Astrocyte (in vitro differentiated cells and primary cell): ENCODE measurements at regions not wholly inside any gene's neighbourhood (a gene's known extent, or its start where the extent isn't known, plus 50 kb on each side); places are given as distances from the start of the nearest gene placed in this dataset.
"Not testable (repeated sequence)": the region's sequence is repeated elsewhere in the genome, so short reads cannot be mapped to it uniquely, and the experiment has no call there.

ENCODE experiments used
- CTCF ChIP-seq: IDR thresholded peaks from 2 replicates; pipeline ENCODE4 v1.5.1; 2011; ENCODE audit warnings: low read depth, mild to moderate bottlenecking, inconsistent platforms, low read length, moderate library complexity; ENCODE audit not compliant: insufficient read depth
- EZH2 ChIP-seq: IDR thresholded peaks from 2 replicates; pipeline ENCODE4 v1.6.1; 2012; ENCODE audit warnings: mild to moderate bottlenecking, low read length, inconsistent platforms; ENCODE audit not compliant: insufficient read depth

DNA sequence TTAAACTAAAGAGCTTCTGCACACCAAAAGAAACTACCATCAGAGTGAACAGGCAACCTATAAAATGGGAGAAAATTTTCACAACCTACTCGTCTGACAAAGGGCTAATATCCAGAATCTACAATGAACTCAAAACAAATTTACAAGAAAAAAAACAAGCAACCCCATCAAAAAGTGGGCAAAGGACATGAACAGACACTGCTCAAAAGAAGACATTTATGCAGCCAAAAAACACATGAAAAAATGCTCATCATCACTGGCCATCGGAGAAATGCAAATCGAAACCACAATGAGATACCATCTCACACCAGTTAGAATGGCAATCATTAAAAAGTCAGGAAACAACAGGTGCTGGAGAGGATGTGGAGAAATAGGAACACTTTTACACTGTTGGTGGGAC is 337.6 kb downstream of the ARL4A start:
- TF ChIP-seq EZH2, CTCF: not testable (repeated sequence)
